Activated T-cell treated with anti-CD3 and anti-CD28 coated beads, Interleukin-2, amount 50 U/mL, for 72 hours (primary cell): ENCODE measurements at regions not wholly inside any gene's neighbourhood (a gene's known extent, or its start where the extent isn't known, plus 50 kb on each side); places are given as distances from the start of the nearest gene placed in this dataset.

Experiments used
- ATAC-seq, 2 donors: fragments of 150-1000 bp; cut with Tn5 transposase; replicated peaks in 1 of 2; 2 replicates each; pipeline ENCODE4 v1.10.0; 2021; ENCODE audit warnings: moderate library complexity in 2 of 2, mild to moderate bottlenecking in 1 of 2
- DNase-seq, 2 donors: peaks; one replicate each; pipeline ENCODE4 v3.0.0; 2021 to 2022; ENCODE audit warnings: mixed read lengths in 1 of 2
- H3K27ac Mint-ChIP-seq: one replicate; pipeline ENCODE4 v1.8.0; 2022; ENCODE audit warnings: mild to moderate bottlenecking, moderate library complexity, mixed read lengths
- H3K27me3 Mint-ChIP-seq: one replicate; pipeline ENCODE4 v1.8.0; 2022; ENCODE audit warnings: low read depth, mixed read lengths
- H3K36me3 Mint-ChIP-seq, 2 donors: one replicate each; pipeline ENCODE4 v1.8.0; 2022; ENCODE audit warnings: mixed read lengths in 2 of 2, mild to moderate bottlenecking in 1 of 2; ENCODE audit not compliant: insufficient read depth in 2 of 2
- H3K4me1 Mint-ChIP-seq: one replicate; pipeline ENCODE4 v1.8.0; 2022; ENCODE audit warnings: low read depth, mixed read lengths
- H3K4me3 Mint-ChIP-seq, 2 donors: one replicate each; pipeline ENCODE4 v1.8.0; 2022; ENCODE audit warnings: mild to moderate bottlenecking in 2 of 2, mixed read lengths in 2 of 2, moderate library complexity in 2 of 2
- H3K9me3 Mint-ChIP-seq, 2 donors: one replicate each; pipeline ENCODE4 v1.8.0; 2022; ENCODE audit warnings: mixed read lengths in 2 of 2

- H3K27ac Mint-ChIP-seq, result no peak overlapping the region
- H3K36me3 Mint-ChIP-seq, result peaks cover 0 to 1% of the 10 kb centered on the region in 2 donors
- H3K9me3 Mint-ChIP-seq, result peaks cover 8 to 14% of the 10 kb centered on the region in 2 donors
- H3K27me3 Mint-ChIP-seq, result no peaks in the 10 kb centered on the region
- H3K4me3 Mint-ChIP-seq, result no peak overlapping the region
- H3K4me1 Mint-ChIP-seq, result no peaks in the 10 kb centered on the region
- no peak for ATAC-seq
- no peak for DNase-seq
Observed at GRCh38 chr7:51706851-51707250, 390.2 kb upstream of the COBL start.

DNA sequence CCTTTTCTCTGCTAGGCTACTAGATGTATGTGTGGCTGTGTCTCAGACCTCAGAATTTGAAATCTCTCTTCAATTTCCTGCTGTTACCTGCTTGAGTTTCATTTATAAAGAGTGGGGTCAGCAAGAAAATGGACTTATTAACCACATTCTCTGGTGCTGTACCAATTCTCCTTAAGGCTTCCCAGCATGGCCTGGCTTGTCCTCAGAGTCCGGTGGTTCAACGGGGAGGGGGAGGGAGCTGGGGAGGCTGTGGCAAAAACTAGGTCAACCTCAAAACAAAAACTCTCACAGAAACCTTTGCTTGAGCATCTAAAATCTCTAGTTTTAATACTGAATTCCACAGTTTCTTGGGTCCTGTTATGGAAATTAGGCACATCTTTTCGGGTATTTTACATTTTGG lies 389.1 kb upstream of the COBL start:
- peaks cover 0 to 1% of the 10 kb centered on the region in 2 donors for H3K36me3 Mint-ChIP-seq
- H3K4me1 Mint-ChIP-seq, result no peaks in the 10 kb centered on the region
- no peak overlapping the region for H3K4me3 Mint-ChIP-seq
- no peak overlapping the region for H3K27ac Mint-ChIP-seq
- peaks cover 7 to 14% of the 10 kb centered on the region in 2 donors for H3K9me3 Mint-ChIP-seq
- ATAC-seq (no peak), DNase-seq (no peak)
- no peaks in the 10 kb centered on the region for H3K27me3 Mint-ChIP-seq

DNA sequence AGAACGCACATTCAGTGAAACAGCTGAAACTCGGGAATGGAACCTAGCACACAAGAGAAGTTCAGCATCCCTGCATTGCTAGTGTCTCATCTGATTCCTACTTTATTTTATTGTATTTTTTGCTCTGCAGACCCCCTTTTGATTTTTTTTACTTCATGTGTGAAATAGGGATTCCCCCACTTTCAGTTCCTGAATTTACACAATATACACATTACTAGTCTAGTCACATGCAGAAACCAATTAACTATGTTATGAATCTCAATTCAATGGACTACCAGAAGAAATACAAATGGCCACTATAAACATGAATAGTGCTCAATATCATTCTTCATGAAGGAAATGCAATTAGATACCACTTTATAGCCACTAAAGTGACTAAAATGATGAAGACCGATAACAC lies 386.1 kb upstream of the COBL start:
- H3K4me3 Mint-ChIP-seq, result no peak overlapping the region
- H3K27ac Mint-ChIP-seq, result no peak overlapping the region
- H3K4me1 Mint-ChIP-seq, result no peaks in the 10 kb centered on the region
- no peak for ATAC-seq
- H3K36me3 Mint-ChIP-seq, result peaks cover 0 to 1% of the 10 kb centered on the region in 2 donors
- peaks cover 3 to 14% of the 10 kb centered on the region in 2 donors for H3K9me3 Mint-ChIP-seq
- no peaks in the 10 kb centered on the region for H3K27me3 Mint-ChIP-seq
- DNase-seq, result no peak

GRCh38 chr7:51701935-51702334 lies 385.3 kb upstream of the COBL start:
- peaks cover 3 to 13% of the 10 kb centered on the region in 2 donors for H3K9me3 Mint-ChIP-seq
- DNase-seq (no peak), ATAC-seq (no peak)
- H3K36me3 Mint-ChIP-seq, result no peaks in the 10 kb centered on the region
- no peaks in the 10 kb centered on the region for H3K4me1 Mint-ChIP-seq
- H3K27ac Mint-ChIP-seq, result no peak overlapping the region
- no peaks in the 10 kb centered on the region for H3K27me3 Mint-ChIP-seq
- H3K4me3 Mint-ChIP-seq, result no peak overlapping the region

GRCh38 chr7:51700593-51701215 lies 384.1 kb upstream of the COBL start:
- Mint-ChIP-seq H3K4me1 (no peaks in the 10 kb centered on the region), H3K27me3 (no peaks in the 10 kb centered on the region), H3K4me3 (no peak overlapping the region), H3K36me3 (no peaks in the 10 kb centered on the region), H3K27ac (no peak overlapping the region), H3K9me3 (peaks cover 3 to 6% of the 10 kb centered on the region in 2 donors)
- no peak for DNase-seq
- ATAC-seq, result no peak

DNA sequence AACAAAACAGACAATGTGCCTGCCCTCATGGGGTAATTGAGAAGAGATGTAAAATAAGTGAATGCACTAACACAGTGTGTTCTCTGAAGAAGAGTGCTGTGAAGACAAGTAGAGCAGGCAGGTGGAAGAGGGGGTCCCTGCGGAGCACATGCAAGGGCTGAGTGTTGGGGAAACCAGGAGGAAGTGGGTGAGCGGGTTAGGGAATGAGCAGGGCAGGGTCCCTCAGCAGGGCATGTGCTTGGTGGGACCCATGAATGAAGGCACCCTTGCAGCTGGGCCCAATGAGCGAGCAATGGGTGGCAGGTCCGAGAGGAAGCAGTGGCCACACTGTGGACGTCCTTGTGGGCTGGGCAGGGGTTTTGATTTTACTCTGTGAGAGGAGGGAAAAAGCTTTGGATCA lies 376.6 kb upstream of the COBL start:
- Mint-ChIP-seq H3K27ac (no peak overlapping the region), H3K27me3 (no peaks in the 10 kb centered on the region), H3K4me1 (no peaks in the 10 kb centered on the region), H3K4me3 (no peak overlapping the region), H3K36me3 (no peaks in the 10 kb centered on the region), H3K9me3 (peaks cover 6% of the 10 kb centered on the region in 2 donors)
- DNase-seq (no peak), ATAC-seq (no peak)

GRCh38 chr7:51689547-51689946 lies 372.9 kb upstream of the COBL start:
- Mint-ChIP-seq H3K4me3 (no peak overlapping the region), H3K27ac (no peak overlapping the region), H3K9me3 (peaks cover 12 to 15% of the 10 kb centered on the region in 2 donors), H3K4me1 (no peaks in the 10 kb centered on the region), H3K36me3 (no peaks in the 10 kb centered on the region), H3K27me3 (no peaks in the 10 kb centered on the region)
- ATAC-seq, result no peak
- DNase-seq, result no peak

DNA sequence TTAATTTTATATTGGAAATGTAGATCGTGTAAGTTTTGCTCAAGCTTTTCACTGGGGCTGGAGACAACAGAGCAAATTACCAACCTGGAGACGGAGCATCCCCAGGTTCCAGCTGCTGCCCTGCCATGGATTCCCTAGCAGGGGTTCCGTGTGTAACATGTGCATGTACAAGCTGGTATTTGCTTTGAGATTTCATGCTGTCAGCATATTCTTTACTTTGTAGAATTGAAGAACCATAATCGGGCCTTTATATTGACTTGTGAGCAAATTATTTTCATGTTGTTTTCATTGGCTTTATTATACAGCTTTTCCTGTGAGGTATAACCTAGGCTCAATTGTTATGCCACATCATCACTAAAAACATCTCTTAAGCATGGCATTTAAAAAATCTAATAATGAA lies 369.2 kb upstream of the COBL start:
- Mint-ChIP-seq H3K27ac (no peak overlapping the region), H3K4me3 (no peak overlapping the region), H3K4me1 (no peaks in the 10 kb centered on the region), H3K27me3 (no peaks in the 10 kb centered on the region), H3K9me3 (peaks cover 12 to 13% of the 10 kb centered on the region in 2 donors), H3K36me3 (no peaks in the 10 kb centered on the region)
- DNase-seq, result no peak
- no peak for ATAC-seq

DNA sequence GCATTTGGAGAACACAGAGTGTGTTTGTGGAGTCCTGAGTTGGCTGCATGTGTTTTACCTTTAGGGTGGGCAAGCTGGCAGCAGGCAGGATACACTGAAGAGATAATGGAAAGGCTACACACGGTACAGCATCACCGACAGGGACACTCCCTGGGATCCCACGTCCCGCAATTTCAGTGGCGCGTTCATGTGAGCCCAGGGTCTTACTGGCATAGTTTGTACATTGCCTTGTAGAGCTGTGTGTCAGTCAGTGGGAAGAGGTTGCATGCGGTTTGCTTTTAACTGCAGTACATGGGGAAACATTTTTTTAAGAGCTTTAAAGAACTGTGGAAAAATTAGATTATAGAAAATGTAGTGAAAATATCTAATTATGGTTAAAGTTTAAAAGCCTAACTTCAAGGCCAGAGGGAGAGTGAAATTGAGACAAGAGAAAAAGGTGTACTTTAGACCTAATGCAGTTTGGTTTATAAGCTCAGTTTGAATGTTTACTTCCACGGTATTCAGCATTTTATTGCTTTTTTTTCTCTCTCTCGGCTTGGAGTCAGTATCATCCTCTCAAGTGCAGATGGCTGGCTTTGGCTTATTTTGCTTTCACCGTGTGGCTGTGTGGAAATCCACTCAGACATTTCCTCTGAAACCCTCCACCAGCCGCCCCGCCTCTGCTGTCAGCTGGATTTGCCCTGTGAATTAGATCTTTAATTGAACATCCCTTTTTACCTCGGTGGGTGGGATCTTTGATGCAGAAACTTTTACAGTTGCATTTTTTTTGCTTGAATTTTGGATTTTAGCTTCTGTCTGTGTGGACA lies 364.2 kb upstream of the COBL start:
- DNase-seq, result no peak
- no peaks in the 10 kb centered on the region for H3K4me1 Mint-ChIP-seq
- peaks cover 12 to 20% of the 10 kb centered on the region in 2 donors for H3K9me3 Mint-ChIP-seq
- ATAC-seq, result no peak
- H3K27me3 Mint-ChIP-seq, result no peaks in the 10 kb centered on the region
- H3K4me3 Mint-ChIP-seq, result no peak overlapping the region
- no peak overlapping the region for H3K27ac Mint-ChIP-seq
- peaks cover 0 to 2% of the 10 kb centered on the region in 2 donors for H3K36me3 Mint-ChIP-seq

DNA sequence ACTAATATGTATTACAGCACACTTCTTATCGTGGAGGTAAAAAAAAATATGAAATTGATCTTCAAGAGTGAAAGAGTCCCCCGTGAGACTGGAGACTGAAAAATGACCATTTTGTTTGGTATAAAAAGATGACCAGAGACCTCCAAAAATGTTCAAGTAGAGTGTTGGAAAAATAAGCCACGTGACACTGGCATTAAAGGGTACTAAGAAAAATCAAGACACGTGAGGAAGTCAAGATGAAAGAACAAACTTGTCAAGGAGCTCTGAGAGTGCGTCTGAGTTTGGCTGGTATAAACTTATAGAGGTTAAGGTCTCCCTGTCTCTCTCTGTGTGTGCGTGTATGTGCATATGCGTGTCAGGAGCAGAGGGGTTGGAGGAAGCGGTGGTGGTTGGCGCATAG lies 362.7 kb upstream of the COBL start:
- Mint-ChIP-seq H3K27ac (no peak overlapping the region), H3K4me1 (no peaks in the 10 kb centered on the region), H3K36me3 (peaks cover 0 to 2% of the 10 kb centered on the region in 2 donors), H3K9me3 (peaks cover 15 to 25% of the 10 kb centered on the region in 2 donors), H3K27me3 (no peaks in the 10 kb centered on the region), H3K4me3 (no peak overlapping the region)
- ATAC-seq, result no peak
- no peak for DNase-seq

DNA sequence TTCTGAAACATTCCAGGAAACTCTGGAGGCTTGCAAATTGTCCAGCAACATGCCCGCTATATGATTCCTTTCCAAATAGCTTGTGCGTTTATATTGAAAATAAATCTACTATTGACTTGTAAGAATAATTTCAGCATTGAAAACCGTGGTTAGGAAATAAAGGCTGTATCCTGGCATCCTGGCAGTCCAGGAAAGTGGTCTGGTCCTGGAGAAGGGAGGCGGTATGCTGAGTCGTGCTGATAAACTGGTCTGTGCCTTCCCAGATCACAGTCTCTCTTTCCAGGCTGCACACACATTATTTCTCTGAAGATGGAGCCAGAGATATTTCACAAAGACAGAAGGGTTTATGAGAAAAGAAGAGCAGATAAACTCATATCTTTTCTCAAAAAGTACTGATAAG lies 350.1 kb upstream of the COBL start:
- Mint-ChIP-seq H3K27ac (no peak overlapping the region), H3K4me3 (no peak overlapping the region), H3K27me3 (no peaks in the 10 kb centered on the region), H3K36me3 (peaks cover 0 to 1% of the 10 kb centered on the region in 2 donors), H3K4me1 (no peaks in the 10 kb centered on the region), H3K9me3 (peaks cover 2 to 7% of the 10 kb centered on the region in 2 donors)
- DNase-seq, result no peak
- ATAC-seq, result no peak

DNA sequence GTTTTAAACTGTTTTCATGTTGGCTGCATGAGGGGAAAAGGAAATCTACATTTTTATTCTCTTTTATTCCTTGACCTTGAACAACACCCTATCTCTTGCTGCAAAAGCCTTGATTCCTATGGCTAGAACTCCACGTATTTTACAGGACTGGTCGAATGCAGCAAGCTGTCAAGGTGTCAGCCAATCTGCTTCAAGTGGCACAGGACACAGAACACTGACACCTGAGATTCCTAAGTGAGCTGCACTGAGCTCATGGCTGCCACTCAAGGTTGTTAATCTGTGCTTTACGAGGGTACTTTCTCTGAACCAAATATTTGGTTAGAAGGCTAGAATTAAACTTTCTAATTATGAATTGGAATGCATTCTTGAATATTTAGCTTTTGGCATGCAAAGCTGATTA lies 349.7 kb upstream of the COBL start:
- Mint-ChIP-seq H3K4me1 (no peaks in the 10 kb centered on the region), H3K27ac (no peak overlapping the region), H3K9me3 (peaks cover 2 to 6% of the 10 kb centered on the region in 2 donors), H3K36me3 (peaks cover 0 to 1% of the 10 kb centered on the region in 2 donors), H3K4me3 (no peak overlapping the region), H3K27me3 (no peaks in the 10 kb centered on the region)
- DNase-seq (no peak), ATAC-seq (no peak)

- Mint-ChIP-seq H3K4me3 (no peak overlapping the region), H3K9me3 (peaks cover 2 to 6% of the 10 kb centered on the region in 2 donors), H3K27me3 (no peaks in the 10 kb centered on the region), H3K27ac (no peak overlapping the region), H3K4me1 (no peaks in the 10 kb centered on the region), H3K36me3 (no peaks in the 10 kb centered on the region)
- no peak for ATAC-seq
- DNase-seq, result no peak
Observed at GRCh38 chr7:51665045-51665780, 348.6 kb upstream of the COBL start.
